ENCODE measurements at regions not wholly inside any gene's neighbourhood (a gene's known extent, or its start where the extent isn't known, plus 50 kb on each side); places are given as distances from the start of the nearest gene placed in this dataset.

- no peaks in the 10 kb centered on the region for H3K79me2 ChIP-seq (replicated peaks; ENCODE audit: insufficient read depth)
- DNase-seq (ENCODE audit: low spot score) = no peak
- H4K20me1 ChIP-seq (replicated peaks; ENCODE audit: insufficient read depth) = no peaks in the 10 kb centered on the region
- Mint-ChIP-seq H3K36me3 (ENCODE audit: low read depth) (no peaks in the 10 kb centered on the region), H3K27ac (no peak overlapping the region), H3K4me3 (no peak overlapping the region), H3K9me3 (no peaks in the 10 kb centered on the region; the same call in 2 of the 3 replicates), H3K4me1 (peaks cover 4% of the 10 kb centered on the region; the same call in 2 of the 3 replicates), H3K27me3 (ENCODE audit: insufficient read depth, low read depth, poor library complexity) (peaks cover 4% of the 10 kb centered on the region)
- H3K27me3 ChIP-seq (ENCODE audit: insufficient read depth) = no peaks in the 10 kb centered on the region
- peak overlapping the region; percentile 66; the same call in 1 of the 2 replicates for H2AFZ ChIP-seq
- H3K27ac ChIP-seq (ENCODE audit: low read depth) = no peak overlapping the region
- TF ChIP-seq POLR2AphosphoS5 (IDR thresholded peaks at IDR 0.05; ENCODE audit: low read depth) (no peak), NANOG (IDR thresholded peaks at IDR 0.05; ENCODE audit: borderline replicate concordance) (no peak), ZNF114 (CRISPR knock-in tag; IDR thresholded peaks at IDR 0.05) (no peak), STAT1 (IDR thresholded peaks at IDR 0.05; ENCODE audit: unreplicated experiment) (no peak), CREB1 (CRISPR knock-in tag; IDR thresholded peaks at IDR 0.05; ENCODE audit: low read depth) (no peak), REST (IDR thresholded peaks at IDR 0.05; ENCODE audit: unreplicated experiment) (no peak), ETS1 (IDR thresholded peaks at IDR 0.05) (no peak), ZNF331 (CRISPR knock-in tag; IDR thresholded peaks at IDR 0.05; ENCODE audit: low read depth) (no peak), JUNB (IDR thresholded peaks at IDR 0.05; ENCODE audit: unreplicated experiment) (no peak), EZH2 (IDR thresholded peaks at IDR 0.05; ENCODE audit: low read depth, unreplicated experiment) (no peak), EZH2phosphoT487 (IDR thresholded peaks at IDR 0.05; ENCODE audit: unreplicated experiment) (no peak)
- TF ChIP-seq, protein P1, sequence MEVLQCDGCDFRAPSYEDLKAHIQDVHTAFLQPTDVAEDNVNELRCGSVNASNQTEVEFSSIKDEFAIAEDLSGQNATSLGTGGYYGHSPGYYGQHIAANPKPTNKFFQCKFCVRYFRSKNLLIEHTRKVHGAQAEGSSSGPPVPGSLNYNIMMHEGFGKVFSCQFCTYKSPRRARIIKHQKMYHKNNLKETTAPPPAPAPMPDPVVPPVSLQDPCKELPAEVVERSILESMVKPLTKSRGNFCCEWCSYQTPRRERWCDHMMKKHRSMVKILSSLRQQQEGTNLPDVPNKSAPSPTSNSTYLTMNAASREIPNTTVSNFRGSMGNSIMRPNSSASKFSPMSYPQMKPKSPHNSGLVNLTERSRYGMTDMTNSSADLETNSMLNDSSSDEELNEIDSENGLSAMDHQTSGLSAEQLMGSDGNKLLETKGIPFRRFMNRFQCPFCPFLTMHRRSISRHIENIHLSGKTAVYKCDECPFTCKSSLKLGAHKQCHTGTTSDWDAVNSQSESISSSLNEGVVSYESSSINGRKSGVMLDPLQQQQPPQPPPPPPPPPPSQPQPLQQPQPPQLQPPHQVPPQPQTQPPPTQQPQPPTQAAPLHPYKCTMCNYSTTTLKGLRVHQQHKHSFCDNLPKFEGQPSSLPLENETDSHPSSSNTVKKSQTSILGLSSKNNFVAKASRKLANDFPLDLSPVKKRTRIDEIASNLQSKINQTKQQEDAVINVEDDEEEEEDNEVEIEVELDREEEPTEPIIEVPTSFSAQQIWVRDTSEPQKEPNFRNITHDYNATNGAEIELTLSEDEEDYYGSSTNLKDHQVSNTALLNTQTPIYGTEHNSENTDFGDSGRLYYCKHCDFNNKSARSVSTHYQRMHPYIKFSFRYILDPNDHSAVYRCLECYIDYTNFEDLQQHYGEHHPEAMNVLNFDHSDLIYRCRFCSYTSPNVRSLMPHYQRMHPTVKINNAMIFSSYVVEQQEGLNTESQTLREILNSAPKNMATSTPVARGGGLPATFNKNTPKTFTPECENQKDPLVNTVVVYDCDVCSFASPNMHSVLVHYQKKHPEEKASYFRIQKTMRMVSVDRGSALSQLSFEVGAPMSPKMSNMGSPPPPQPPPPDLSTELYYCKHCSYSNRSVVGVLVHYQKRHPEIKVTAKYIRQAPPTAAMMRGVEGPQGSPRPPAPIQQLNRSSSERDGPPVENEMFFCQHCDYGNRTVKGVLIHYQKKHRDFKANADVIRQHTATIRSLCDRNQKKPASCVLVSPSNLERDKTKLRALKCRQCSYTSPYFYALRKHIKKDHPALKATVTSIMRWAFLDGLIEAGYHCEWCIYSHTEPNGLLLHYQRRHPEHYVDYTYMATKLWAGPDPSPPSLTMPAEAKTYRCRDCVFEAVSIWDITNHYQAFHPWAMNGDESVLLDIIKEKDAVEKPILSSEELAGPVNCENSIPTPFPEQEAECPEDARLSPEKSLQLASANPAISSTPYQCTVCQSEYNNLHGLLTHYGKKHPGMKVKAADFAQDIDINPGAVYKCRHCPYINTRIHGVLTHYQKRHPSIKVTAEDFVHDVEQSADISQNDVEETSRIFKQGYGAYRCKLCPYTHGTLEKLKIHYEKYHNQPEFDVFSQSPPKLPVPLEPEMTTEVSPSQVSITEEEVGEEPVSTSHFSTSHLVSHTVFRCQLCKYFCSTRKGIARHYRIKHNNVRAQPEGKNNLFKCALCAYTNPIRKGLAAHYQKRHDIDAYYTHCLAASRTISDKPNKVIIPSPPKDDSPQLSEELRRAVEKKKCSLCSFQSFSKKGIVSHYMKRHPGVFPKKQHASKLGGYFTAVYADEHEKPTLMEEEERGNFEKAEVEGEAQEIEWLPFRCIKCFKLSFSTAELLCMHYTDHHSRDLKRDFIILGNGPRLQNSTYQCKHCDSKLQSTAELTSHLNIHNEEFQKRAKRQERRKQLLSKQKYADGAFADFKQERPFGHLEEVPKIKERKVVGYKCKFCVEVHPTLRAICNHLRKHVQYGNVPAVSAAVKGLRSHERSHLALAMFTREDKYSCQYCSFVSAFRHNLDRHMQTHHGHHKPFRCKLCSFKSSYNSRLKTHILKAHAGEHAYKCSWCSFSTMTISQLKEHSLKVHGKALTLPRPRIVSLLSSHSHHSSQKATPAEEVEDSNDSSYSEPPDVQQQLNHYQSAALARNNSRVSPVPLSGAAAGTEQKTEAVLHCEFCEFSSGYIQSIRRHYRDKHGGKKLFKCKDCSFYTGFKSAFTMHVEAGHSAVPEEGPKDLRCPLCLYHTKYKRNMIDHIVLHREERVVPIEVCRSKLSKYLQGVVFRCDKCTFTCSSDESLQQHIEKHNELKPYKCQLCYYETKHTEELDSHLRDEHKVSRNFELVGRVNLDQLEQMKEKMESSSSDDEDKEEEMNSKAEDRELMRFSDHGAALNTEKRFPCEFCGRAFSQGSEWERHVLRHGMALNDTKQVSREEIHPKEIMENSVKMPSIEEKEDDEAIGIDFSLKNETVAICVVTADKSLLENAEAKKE (CRISPR knock-in tag; IDR thresholded peaks at IDR 0.05) = no peak
- TF ChIP-seq, protein P2, sequence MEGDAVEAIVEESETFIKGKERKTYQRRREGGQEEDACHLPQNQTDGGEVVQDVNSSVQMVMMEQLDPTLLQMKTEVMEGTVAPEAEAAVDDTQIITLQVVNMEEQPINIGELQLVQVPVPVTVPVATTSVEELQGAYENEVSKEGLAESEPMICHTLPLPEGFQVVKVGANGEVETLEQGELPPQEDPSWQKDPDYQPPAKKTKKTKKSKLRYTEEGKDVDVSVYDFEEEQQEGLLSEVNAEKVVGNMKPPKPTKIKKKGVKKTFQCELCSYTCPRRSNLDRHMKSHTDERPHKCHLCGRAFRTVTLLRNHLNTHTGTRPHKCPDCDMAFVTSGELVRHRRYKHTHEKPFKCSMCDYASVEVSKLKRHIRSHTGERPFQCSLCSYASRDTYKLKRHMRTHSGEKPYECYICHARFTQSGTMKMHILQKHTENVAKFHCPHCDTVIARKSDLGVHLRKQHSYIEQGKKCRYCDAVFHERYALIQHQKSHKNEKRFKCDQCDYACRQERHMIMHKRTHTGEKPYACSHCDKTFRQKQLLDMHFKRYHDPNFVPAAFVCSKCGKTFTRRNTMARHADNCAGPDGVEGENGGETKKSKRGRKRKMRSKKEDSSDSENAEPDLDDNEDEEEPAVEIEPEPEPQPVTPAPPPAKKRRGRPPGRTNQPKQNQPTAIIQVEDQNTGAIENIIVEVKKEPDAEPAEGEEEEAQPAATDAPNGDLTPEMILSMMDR (conservative IDR thresholded peaks at IDR 0.05; ENCODE audit: low read depth in 2 of 2) = no peak
- no peak for ATAC-seq
- no peaks in the 10 kb centered on the region for H3K4me1 ChIP-seq (ENCODE audit: insufficient read depth)
- no peak overlapping the region for H3K4me2 ChIP-seq
- H3K36me3 ChIP-seq (ENCODE audit: insufficient read depth) = no peaks in the 10 kb centered on the region; the same call in 1 of the 2 replicates
- no peaks in the 10 kb centered on the region for H3K9me2 ChIP-seq (ENCODE audit: insufficient read depth)
- H3K4me3 ChIP-seq = no peak overlapping the region
- H3F3A ChIP-seq (replicated peaks; ENCODE audit: low read depth) = no peaks in the 10 kb centered on the region
Observed at GRCh38 chr3:118792191-118792590, 242.5 kb downstream of the IGSF11 start.

Measured in GM23338 (cell line).